ENCODE measurements at regions not wholly inside any gene's neighbourhood (a gene's known extent, or its start where the extent isn't known, plus 50 kb on each side); places are given as distances from the start of the nearest gene placed in this dataset.
"Not testable (repeated sequence)": the region's sequence is repeated elsewhere in the genome, so short reads cannot be mapped to it uniquely, and the experiment has no call there.

DNA sequence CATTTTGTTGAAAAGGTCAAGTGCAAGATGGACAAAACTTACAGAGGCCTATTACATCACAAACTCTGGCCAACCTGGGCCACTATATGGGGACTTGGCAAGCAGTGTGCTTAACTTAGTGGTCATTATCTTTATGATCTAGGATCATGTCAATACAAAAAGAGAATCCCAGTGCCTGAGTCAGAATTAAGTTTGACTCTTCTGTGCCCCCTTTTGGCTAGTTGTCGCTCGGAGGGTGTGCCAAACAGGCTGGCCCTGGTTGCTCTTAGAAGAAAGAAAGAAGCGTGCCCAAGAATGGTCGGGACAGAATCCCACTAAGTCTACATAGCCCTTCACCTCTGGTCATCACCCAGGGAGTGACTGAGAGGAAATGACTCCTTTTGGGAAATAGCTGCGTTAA lies 100.1 kb downstream of the EIF4E start:
- CTCF ChIA-PET: no interaction called here
- intact Hi-C loops (cut with micrococcal nuclease; ENCODE audit: unreplicated experiment): loop anchor here (5.0 kb wide), 3 partner anchors 82 to 362 kb away; partner anchors contain the start of gene TSPAN5

DNA sequence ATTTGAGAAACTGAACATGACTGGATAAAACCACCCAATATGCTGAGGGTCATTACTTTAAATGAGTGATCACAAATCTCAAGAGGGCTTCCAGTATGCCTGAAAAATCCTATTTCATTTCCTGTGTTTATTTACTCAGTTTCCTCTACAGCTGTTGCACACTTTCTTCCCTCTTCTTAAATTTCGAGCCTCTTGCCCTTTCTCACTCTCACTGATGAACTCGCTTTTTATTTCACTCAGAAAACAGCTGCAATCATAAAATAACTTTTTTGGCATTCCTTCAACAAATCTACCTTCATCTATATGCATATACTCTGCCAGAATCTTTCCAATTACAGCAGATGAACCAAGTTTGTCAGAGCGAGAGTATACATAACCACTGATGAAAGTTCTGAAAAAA lies 101.3 kb downstream of the EIF4E start:
- POLR2A ChIA-PET (ENCODE audit: low non-redundant PET): no interaction called here
- H3K4me1 ChIP-seq (ENCODE audit: insufficient read depth, low read length, poor library complexity, severe bottlenecking): peaks cover 23% of the 10 kb centered on the region
- H3K27me3 ChIP-seq (replicated peaks; ENCODE audit: insufficient read depth, low read depth, low read length, poor library complexity): no peaks in the 10 kb centered on the region
- CTCF ChIA-PET: no interaction called here
- BruUV-seq (replicated peaks): no TSS peak
- TF ChIP-seq EZH2 (IDR thresholded peaks at IDR 0.05; ENCODE audit: borderline replicate concordance, low read depth, low read length, poor library complexity, severe bottlenecking): no peak
- TF ChIP-seq, protein P1, sequence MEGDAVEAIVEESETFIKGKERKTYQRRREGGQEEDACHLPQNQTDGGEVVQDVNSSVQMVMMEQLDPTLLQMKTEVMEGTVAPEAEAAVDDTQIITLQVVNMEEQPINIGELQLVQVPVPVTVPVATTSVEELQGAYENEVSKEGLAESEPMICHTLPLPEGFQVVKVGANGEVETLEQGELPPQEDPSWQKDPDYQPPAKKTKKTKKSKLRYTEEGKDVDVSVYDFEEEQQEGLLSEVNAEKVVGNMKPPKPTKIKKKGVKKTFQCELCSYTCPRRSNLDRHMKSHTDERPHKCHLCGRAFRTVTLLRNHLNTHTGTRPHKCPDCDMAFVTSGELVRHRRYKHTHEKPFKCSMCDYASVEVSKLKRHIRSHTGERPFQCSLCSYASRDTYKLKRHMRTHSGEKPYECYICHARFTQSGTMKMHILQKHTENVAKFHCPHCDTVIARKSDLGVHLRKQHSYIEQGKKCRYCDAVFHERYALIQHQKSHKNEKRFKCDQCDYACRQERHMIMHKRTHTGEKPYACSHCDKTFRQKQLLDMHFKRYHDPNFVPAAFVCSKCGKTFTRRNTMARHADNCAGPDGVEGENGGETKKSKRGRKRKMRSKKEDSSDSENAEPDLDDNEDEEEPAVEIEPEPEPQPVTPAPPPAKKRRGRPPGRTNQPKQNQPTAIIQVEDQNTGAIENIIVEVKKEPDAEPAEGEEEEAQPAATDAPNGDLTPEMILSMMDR (conservative IDR thresholded peaks at IDR 0.05; ENCODE audit: low read depth, low read length): no peak
- H3K4me3 ChIP-seq (ENCODE audit: low read depth, low read length, poor library complexity, severe bottlenecking): no peak overlapping the region
- no peaks in the 10 kb centered on the region for H3K36me3 ChIP-seq (ENCODE audit: insufficient read depth, low read length, poor library complexity, severe bottlenecking)
- no peak overlapping the region for H3K27ac ChIP-seq (ENCODE audit: low read depth, low read length, poor library complexity, severe bottlenecking)
- H3K9me3 ChIP-seq (ENCODE audit: low read depth, low read length, poor library complexity, severe bottlenecking): no peaks in the 10 kb centered on the region
- intact Hi-C loops (cut with micrococcal nuclease; ENCODE audit: unreplicated experiment): loop anchor here (5.0 kb wide), 3 partner anchors 80 to 360 kb away; partner anchors contain the start of gene TSPAN5
- DNase-seq (ENCODE audit: low spot score): peak; percentile 59

More for the DNA sequence above, 100.1 kb downstream of the EIF4E start:
- no peak overlapping the region for H3K4me3 ChIP-seq (ENCODE audit: low read depth, low read length, poor library complexity, severe bottlenecking)
- no TSS peak for BruUV-seq (replicated peaks)
- H3K27ac ChIP-seq (ENCODE audit: low read depth, low read length, poor library complexity, severe bottlenecking): no peak overlapping the region
- H3K4me1 ChIP-seq (ENCODE audit: insufficient read depth, low read length, poor library complexity, severe bottlenecking): peaks cover 23% of the 10 kb centered on the region
- no peaks in the 10 kb centered on the region for H3K9me3 ChIP-seq (ENCODE audit: low read depth, low read length, poor library complexity, severe bottlenecking)
- no peaks in the 10 kb centered on the region for H3K27me3 ChIP-seq (replicated peaks; ENCODE audit: insufficient read depth, low read depth, low read length, poor library complexity)
- H3K36me3 ChIP-seq (ENCODE audit: insufficient read depth, low read length, poor library complexity, severe bottlenecking): no peaks in the 10 kb centered on the region
- DNase-seq (ENCODE audit: low spot score): peak; percentile 66
- POLR2A ChIA-PET (ENCODE audit: low non-redundant PET): no interaction called here
- no peak for TF ChIP-seq EZH2 (IDR thresholded peaks at IDR 0.05; ENCODE audit: borderline replicate concordance, low read depth, low read length, poor library complexity, severe bottlenecking)
- TF ChIP-seq, protein P1 (conservative IDR thresholded peaks at IDR 0.05; ENCODE audit: low read depth, low read length): peak; percentile 62

DNA sequence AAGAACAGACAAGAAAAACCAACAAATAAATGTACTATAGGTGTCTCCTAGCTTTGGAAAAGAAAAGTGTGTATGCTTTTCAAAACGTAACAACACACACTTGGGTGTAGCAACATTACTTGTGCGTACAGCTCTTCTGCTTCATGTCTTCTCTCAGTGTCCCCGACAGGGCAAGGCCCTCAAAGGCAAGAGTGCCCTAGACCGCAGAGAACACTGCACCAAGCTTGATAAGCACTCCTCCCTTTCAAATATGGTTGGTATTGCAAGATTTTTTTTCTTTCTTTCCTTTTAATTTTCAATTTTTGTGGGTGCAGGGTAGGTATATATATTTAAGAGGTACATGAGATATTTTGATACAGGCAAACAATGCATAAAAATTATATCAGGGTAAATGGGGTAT lies 106.8 kb downstream of the EIF4E start:
- H3K27ac ChIP-seq (ENCODE audit: low read depth, low read length, poor library complexity, severe bottlenecking): no peak overlapping the region
- DNase-seq (ENCODE audit: low spot score): no peak
- no peaks in the 10 kb centered on the region for H3K9me3 ChIP-seq (ENCODE audit: low read depth, low read length, poor library complexity, severe bottlenecking)
- H3K4me1 ChIP-seq (ENCODE audit: insufficient read depth, low read length, poor library complexity, severe bottlenecking): peaks cover 10% of the 10 kb centered on the region
- no peaks in the 10 kb centered on the region for H3K36me3 ChIP-seq (ENCODE audit: insufficient read depth, low read length, poor library complexity, severe bottlenecking)
- CTCF ChIA-PET: no interaction called here
- TF ChIP-seq, protein P1 (conservative IDR thresholded peaks at IDR 0.05; ENCODE audit: low read depth, low read length): no peak
- no peak for TF ChIP-seq EZH2 (IDR thresholded peaks at IDR 0.05; ENCODE audit: borderline replicate concordance, low read depth, low read length, poor library complexity, severe bottlenecking)
- intact Hi-C loops (cut with micrococcal nuclease; ENCODE audit: unreplicated experiment): no loop called here
- POLR2A ChIA-PET (ENCODE audit: low non-redundant PET): no interaction called here
- H3K4me3 ChIP-seq (ENCODE audit: low read depth, low read length, poor library complexity, severe bottlenecking): no peak overlapping the region
- no TSS peak for BruUV-seq (replicated peaks)
- H3K27me3 ChIP-seq (replicated peaks; ENCODE audit: insufficient read depth, low read depth, low read length, poor library complexity): no peaks in the 10 kb centered on the region

DNA sequence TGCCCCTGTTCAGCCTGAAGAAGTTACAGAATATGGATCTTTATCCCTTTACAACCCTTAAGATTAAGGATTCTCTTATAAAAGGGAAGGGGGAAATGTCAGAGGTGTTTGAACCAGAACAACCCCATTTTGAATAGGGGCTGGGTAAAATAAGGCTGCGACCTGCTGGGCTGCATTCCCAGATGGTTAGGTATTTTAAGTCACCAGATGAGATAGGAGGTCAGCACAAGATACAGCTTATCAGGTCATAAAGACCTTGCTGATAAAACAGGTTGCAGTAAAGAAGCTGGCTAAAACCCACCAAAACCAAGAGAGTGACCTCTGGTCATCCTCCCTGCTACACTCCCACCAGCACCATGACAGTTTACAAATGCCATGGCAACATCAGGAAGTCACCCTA lies 110.8 kb downstream of the EIF4E start:
- intact Hi-C loops (cut with micrococcal nuclease; ENCODE audit: unreplicated experiment); H3K27ac ChIP-seq (ENCODE audit: low read depth, low read length, poor library complexity, severe bottlenecking); DNase-seq (ENCODE audit: low spot score); H3K4me3 ChIP-seq (ENCODE audit: low read depth, low read length, poor library complexity, severe bottlenecking); H3K9me3 ChIP-seq (ENCODE audit: low read depth, low read length, poor library complexity, severe bottlenecking); CTCF ChIA-PET; H3K27me3 ChIP-seq (replicated peaks; ENCODE audit: insufficient read depth, low read depth, low read length, poor library complexity); H3K36me3 ChIP-seq (ENCODE audit: insufficient read depth, low read length, poor library complexity, severe bottlenecking); BruUV-seq (replicated peaks); H3K4me1 ChIP-seq (ENCODE audit: insufficient read depth, low read length, poor library complexity, severe bottlenecking); POLR2A ChIA-PET (ENCODE audit: low non-redundant PET): not testable (repeated sequence)

All from A673 (cell line).